ENCODE measurements at regions not wholly inside any gene's neighbourhood (a gene's known extent, or its start where the extent isn't known, plus 50 kb on each side); places are given as distances from the start of the nearest gene placed in this dataset.

GRCh38 chr4:115485402-115485801 lies 372.0 kb upstream of the NDST4 start:
- TF ChIP-seq CTCF (conservative IDR thresholded peaks at IDR 0.05) = no peak
- TF ChIP-seq ZFX (IDR thresholded peaks at IDR 0.05) = no peak

All from C4-2B (cell line).